ENCODE measurements at regions not wholly inside any gene's neighbourhood (a gene's known extent, or its start where the extent isn't known, plus 50 kb on each side); places are given as distances from the start of the nearest gene placed in this dataset.
"Not testable (repeated sequence)": the region's sequence is repeated elsewhere in the genome, so short reads cannot be mapped to it uniquely, and the experiment has no call there.

DNA sequence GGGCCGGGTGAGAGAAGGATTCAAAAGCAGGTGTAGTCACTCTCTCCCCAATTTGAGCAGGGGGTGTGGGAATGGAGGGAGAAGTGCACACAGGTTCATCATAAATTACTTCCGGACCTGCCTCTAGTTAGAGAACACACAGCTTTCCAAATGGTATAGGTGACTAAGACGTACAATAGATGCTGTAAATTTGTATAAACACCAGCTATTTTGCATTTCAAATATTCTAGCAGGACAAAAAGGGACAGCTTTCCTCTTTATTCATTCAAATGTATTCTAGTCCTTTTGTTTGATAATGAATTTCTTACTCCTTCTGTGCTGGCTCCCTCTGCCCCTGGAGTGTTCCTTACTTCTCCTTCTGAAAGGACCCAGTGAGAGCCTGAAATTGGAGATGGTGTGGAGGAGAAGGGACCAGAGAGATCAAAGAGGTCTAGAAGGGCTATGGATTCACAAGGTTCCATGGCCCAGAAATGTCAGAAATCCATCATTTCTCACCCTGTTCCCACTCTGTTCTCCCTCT lies 53.2 kb upstream of the SH3BP4 start:
- H3K4me3 Mint-ChIP-seq: no peak overlapping the region
- peaks cover 3% of the 10 kb centered on the region for H3K27me3 Mint-ChIP-seq

DNA sequence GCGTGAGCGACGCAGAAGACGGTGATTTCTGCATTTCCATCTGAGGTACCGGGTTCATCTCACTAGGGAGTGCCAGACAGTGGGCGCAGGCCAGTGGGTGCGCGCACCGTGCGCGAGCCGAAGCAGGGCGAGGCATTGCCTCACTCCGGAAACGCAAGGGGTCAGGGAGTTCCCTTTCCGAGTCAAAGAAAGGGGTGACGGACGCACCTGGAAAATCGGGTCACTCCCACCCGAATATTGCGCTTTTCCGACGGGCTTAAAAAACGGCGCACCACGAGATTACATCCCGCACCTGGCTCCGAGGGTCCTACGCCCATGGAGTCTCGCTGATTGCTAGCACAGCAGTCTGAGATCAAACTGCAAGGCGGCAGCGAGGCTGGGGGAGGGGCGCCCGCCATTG lies 63.4 kb upstream of the SH3BP4 start:
- H3K4me1 Mint-ChIP-seq, H3K36me3 Mint-ChIP-seq, H3K4me3 Mint-ChIP-seq, H3K27ac Mint-ChIP-seq, DNase-seq, H3K9me3 Mint-ChIP-seq, H3K27me3 Mint-ChIP-seq: not testable (repeated sequence)

More for the DNA sequence above, 53.2 kb upstream of the SH3BP4 start:
- Mint-ChIP-seq H3K27ac (no peak overlapping the region), H3K9me3 (no peaks in the 10 kb centered on the region), H3K4me1 (no peaks in the 10 kb centered on the region), H3K36me3 (no peaks in the 10 kb centered on the region)
- DNase-seq: no peak

DNA sequence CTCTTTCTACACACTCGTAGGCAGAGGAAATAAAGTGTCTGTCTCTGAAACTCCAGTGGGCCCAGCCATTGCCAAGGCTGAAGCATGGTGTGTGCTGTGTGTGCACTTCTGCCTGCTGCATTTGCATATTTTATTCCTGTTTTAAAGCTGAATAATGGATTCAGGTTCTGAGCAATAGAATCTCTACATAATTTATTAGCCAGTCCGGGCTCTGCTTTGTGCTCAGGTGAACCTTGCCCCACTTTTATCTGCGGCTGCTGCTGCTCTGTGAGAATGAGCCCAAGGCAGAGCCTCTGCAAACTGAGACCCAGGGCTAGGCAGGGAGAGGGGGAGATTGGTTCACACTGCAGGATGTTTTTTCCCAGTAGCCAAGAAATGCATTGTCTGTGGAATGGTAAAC lies 64.6 kb upstream of the SH3BP4 start:
- no peak overlapping the region for H3K4me3 Mint-ChIP-seq
- no peaks in the 10 kb centered on the region for H3K36me3 Mint-ChIP-seq
- DNase-seq: no peak
- no peaks in the 10 kb centered on the region for H3K4me1 Mint-ChIP-seq
- H3K27ac Mint-ChIP-seq: no peak overlapping the region
- H3K9me3 Mint-ChIP-seq: no peaks in the 10 kb centered on the region
- H3K27me3 Mint-ChIP-seq: no peaks in the 10 kb centered on the region

DNA sequence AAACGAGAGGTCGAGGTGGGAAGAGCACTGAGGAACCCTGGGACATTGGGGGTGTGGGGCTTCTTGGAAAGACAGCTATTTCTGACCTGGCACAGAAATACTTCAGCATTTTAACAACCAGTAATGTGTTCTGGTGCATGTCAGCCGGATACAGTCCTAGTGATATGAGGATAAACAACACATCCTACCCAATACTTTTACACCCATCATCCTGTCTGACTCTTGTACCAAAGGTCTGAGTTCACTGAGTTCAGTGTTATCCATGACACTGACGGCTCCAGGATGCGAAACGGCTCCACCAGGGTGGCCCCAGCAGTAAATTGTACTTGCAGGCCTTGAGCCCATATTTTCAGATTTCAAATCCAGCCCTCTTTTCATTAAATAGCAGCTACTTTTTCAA lies 65.9 kb upstream of the SH3BP4 start:
- no peak overlapping the region for H3K27ac Mint-ChIP-seq
- no peaks in the 10 kb centered on the region for H3K36me3 Mint-ChIP-seq
- no peaks in the 10 kb centered on the region for H3K4me1 Mint-ChIP-seq
- H3K4me3 Mint-ChIP-seq: no peak overlapping the region
- H3K27me3 Mint-ChIP-seq: no peaks in the 10 kb centered on the region
- H3K9me3 Mint-ChIP-seq: no peaks in the 10 kb centered on the region
- no peak for DNase-seq

DNA sequence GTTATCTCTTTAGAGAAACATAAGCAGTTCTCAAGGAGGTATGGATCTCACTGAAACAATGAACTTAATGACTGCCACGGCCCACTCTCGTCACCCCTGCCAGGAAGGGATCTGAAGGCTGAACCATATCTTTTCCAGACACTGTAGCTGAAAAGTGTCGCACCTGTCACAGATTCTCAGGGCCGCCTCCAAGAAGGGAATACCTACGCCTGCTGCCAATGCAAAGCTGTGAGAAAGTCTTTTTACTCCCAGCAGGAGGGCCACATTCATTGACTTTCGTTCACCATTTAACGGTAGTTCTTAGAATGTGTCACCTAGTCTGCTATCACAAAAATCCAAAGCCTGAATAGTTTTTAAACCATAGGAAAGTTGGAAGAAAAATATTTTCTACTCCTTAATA lies 66.7 kb upstream of the SH3BP4 start:
- DNase-seq: no peak
- Mint-ChIP-seq H3K36me3 (no peaks in the 10 kb centered on the region), H3K4me3 (no peak overlapping the region), H3K4me1 (no peaks in the 10 kb centered on the region), H3K9me3 (no peaks in the 10 kb centered on the region), H3K27ac (no peak overlapping the region), H3K27me3 (no peaks in the 10 kb centered on the region)

DNA sequence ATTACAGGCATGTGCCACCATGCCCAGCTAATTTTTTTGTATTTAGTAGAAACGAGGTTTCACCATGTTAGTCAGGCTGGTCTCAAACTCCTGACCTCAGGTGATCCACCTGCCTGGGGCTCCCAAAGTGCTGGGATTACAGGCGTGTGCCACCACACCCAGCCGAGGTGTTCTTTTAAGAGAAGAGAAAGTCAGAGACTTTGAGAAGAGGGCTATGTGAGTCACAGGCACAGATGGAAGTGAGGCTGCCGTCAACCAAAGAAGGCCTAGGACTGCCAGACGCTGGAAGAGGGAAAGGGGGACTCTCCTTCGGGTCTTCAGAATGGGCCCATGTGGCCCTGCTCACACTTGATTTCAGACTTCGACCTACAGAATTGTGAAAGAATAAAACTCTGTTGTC lies 67.2 kb upstream of the SH3BP4 start:
- Mint-ChIP-seq H3K27me3 (no peaks in the 10 kb centered on the region), H3K27ac (no peak overlapping the region), H3K9me3 (no peaks in the 10 kb centered on the region), H3K4me1 (no peaks in the 10 kb centered on the region), H3K4me3 (no peak overlapping the region), H3K36me3 (no peaks in the 10 kb centered on the region)
- no peak for DNase-seq

DNA sequence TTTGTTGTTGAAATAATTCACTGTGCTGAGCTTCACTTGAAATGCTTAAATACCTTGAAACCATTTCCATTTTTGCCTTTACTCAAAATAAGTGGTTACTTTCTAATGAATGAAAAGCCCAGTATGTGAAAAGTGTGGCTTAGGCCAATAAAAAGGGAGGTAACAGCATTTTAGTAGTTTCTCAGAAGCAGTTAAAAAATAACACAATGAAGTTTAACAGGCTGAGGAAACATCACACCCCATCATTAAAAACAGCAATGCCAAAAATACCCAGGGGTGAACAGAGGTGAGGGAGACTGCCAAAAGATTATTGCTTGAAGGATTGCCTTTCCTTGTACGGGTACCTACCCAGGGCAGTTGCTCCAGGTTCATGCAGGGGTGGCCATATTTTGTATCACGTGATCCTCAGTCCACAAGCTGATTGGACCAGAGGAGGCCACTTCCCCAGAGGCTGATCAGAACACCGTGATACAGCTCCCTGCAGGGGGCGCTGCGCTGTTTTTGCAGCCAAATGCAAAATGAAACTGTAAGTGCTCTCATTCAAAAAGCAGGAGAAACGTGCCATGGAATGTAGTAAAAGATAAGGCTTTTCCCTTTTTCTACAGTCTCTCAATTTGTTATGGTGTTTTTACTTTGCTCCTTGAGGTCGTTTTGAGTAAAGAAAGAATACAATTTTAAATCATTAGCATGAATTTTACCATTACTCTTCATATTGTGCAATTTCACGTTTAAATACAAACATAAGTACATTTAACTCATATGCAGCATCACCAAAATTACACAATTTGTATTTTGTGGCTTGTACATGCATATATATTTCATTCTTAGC lies 70.2 kb upstream of the SH3BP4 start:
- Mint-ChIP-seq H3K27ac (no peak overlapping the region), H3K4me3 (no peak overlapping the region), H3K36me3 (no peaks in the 10 kb centered on the region), H3K27me3 (peaks cover 11% of the 10 kb centered on the region), H3K4me1 (no peaks in the 10 kb centered on the region), H3K9me3 (peaks cover 2% of the 10 kb centered on the region)
- DNase-seq: peak; percentile 59

DNA sequence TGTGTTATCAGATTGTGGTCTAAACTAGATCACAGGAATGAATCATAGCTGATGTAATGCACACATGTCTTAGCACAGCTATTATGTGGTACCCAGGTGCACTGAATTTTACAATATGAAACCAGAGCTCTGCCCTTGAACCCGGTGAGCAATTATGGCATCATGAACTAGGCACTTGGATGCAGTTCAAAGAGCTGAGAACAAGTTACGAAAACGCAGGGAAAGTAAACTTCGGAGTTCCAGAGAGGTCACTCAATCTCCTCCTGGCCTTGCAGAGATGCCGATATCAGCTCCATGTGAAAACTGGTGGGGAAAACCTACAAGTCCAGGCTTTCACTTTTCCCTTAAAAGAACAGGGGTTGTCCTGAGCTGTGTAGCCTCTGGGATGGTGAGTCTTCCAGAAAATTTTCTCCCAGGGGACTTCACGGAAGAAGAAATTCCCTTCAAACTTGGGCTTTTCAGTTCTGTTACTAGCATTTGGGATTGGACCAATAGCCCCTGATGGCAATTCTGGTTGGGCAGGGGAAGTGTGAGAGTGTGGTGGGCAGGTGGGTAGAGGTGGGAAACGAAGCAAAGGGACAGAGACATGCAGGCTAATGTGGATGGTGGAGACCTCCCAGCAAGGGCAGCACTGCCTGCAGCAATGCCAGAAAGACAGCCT lies 71.1 kb upstream of the SH3BP4 start:
- Mint-ChIP-seq H3K27ac (no peak overlapping the region), H3K4me1 (no peaks in the 10 kb centered on the region), H3K4me3 (no peak overlapping the region), H3K9me3 (peaks cover 2% of the 10 kb centered on the region), H3K36me3 (no peaks in the 10 kb centered on the region), H3K27me3 (peaks cover 11% of the 10 kb centered on the region)
- no peak for DNase-seq

DNA sequence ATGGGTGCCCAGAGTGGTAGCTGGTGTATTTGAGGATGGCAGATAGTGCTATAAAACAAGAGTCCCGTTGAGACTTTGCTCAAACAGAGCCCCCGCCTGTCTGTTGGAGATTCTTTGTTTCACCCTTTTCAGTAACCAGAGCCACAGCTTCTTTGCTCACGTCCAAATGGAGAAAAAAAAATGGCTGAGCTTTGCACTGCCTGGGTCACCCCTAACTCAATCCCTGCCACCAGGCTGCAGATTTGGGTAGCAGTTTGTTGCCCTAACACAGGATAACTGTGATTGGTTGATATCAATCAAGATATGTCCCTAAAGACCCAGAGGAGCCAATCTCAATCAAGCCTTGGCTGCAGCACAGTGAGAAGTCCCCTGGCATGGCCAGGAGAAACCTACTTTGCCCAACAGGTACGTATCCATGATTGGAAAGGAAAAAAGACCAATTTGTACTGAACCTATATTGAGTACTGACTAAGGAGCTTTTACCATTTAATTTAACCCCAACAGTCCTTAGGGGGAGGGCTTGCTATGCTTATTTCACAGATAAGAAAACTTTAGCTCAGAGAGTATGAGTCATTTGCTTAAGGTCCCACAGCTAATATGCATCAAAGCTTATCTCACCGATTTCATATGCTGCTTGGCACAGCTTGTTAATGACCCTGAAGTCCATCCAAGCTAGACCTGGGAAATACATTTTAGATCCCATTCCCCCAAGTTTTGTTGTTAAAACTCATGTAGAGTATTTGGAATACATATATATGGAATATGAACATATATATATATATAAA lies 72.0 kb upstream of the SH3BP4 start:
- H3K27ac Mint-ChIP-seq: no peak overlapping the region
- no peak overlapping the region for H3K4me3 Mint-ChIP-seq
- no peaks in the 10 kb centered on the region for H3K36me3 Mint-ChIP-seq
- peaks cover 11% of the 10 kb centered on the region for H3K27me3 Mint-ChIP-seq
- peaks cover 2% of the 10 kb centered on the region for H3K9me3 Mint-ChIP-seq
- DNase-seq: no peak
- no peaks in the 10 kb centered on the region for H3K4me1 Mint-ChIP-seq

DNA sequence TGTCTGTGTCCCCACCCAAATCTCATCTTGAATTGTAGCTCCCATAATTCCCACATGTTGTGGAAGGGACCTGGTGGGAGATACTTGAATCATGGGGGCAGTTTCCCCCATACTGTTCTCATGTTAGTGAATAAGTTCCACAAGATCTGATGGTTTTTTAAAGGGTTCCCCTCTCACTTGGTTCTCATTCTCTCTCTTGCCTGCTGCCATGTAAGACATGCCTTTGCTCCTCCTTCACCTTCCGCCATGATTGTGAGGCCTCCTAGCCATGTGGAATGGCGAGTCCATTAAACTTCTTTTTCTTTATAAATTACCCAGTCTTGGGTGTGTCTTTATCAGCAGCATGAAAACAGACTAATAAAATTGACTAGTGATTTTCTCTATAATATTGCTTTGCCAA lies 75.2 kb upstream of the SH3BP4 start:
- H3K9me3 Mint-ChIP-seq, H3K36me3 Mint-ChIP-seq, H3K4me3 Mint-ChIP-seq, DNase-seq, H3K27ac Mint-ChIP-seq, H3K4me1 Mint-ChIP-seq: not testable (repeated sequence)
- H3K27me3 Mint-ChIP-seq: peaks cover 11% of the 10 kb centered on the region

DNA sequence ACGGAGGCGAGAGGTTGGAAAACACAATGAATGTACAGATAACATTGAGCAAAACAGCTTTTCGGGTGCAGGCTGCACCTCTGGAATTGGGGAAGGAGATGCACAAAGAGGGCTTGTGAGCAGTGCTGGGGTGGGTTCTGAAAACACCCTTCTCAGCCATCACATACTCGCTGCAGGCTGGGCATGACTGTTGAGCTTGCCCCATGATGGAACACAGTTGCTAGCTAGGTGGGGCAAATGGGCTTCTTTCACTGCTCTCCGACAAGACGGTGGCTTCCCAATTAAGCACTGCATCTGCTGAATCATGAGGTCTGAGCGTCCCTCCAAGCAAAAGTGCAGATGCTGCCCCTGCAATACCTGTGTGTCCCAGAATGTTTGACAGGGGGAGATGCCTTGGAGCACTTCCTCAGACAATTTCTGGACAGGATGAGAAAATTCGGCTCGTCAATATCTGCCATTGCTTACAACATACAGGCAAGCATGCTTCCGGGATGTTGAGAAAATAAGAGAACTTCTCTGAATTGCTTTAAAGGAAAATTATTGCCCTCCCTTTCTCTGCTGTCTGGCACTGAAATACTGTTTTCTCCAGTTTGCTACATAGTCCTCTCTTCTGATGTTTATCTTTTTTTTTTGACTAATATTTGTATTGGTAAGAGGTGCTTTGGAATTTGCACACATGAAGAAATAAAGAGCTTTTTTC lies 77.3 kb upstream of the SH3BP4 start:
- no peaks in the 10 kb centered on the region for H3K36me3 Mint-ChIP-seq
- H3K27me3 Mint-ChIP-seq: peaks cover 11% of the 10 kb centered on the region
- no peak overlapping the region for H3K27ac Mint-ChIP-seq
- no peak for DNase-seq
- H3K9me3 Mint-ChIP-seq: peaks cover 2% of the 10 kb centered on the region
- no peak overlapping the region for H3K4me3 Mint-ChIP-seq
- no peaks in the 10 kb centered on the region for H3K4me1 Mint-ChIP-seq

DNA sequence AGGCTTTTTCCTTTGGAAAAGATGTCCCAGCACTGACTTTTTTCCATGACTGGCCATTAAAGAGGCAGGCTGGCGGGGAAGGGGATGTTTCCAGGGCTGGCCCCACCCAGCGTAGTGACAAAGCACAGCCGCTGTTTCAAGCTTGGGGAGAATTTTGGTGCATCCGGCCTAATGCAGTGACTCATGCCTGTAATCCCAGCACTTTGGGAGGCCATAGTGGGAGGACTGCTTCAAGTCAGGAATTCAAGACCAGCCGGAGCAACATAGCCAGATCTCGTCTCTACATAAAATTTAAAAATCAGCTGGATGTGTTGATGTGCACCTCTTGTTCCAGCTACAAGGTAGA lies 78.0 kb upstream of the SH3BP4 start:
- Mint-ChIP-seq H3K27ac (no peak overlapping the region), H3K4me3 (no peak overlapping the region), H3K9me3 (peaks cover 2% of the 10 kb centered on the region), H3K4me1 (no peaks in the 10 kb centered on the region), H3K36me3 (no peaks in the 10 kb centered on the region), H3K27me3 (peaks cover 6% of the 10 kb centered on the region)
- DNase-seq: no peak

DNA sequence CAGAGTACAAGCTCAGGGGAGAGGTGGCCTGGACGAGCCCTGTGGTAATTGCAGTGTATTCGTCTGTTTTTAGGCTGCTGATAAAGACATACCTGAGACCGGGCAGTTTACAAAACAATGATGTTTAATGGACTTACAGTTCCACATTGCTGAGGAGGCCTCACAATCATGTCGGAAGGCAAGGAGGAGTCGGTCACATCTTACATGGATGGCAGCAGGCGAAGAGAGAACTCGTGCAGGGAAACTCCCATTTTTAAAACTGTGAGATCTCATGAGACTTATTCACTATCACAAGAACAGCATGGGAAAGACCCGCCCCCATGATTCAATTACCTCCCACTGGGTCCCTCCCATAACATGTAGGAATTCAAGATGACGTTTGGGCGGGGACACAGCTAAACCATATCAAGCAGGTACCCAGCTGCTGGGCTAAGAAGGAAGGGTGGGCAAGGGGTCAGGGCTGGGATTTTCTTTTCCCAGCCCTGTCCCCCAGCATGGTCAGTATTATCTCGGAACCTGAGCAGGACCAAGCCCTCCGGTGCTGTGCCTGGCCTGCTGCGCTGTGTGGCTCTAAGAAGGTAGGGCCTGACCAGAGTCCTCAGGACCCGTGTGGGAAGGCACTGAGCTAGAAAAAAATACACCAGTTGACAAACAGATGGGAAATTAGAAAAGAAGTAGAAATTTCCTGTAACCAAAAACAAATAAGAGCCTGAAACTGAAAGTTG lies 78.6 kb upstream of the SH3BP4 start:
- Mint-ChIP-seq H3K27ac (no peak overlapping the region), H3K27me3 (peaks cover 8% of the 10 kb centered on the region), H3K36me3 (no peaks in the 10 kb centered on the region), H3K4me3 (no peak overlapping the region), H3K9me3 (peaks cover 2% of the 10 kb centered on the region), H3K4me1 (no peaks in the 10 kb centered on the region)
- DNase-seq: no peak

DNA sequence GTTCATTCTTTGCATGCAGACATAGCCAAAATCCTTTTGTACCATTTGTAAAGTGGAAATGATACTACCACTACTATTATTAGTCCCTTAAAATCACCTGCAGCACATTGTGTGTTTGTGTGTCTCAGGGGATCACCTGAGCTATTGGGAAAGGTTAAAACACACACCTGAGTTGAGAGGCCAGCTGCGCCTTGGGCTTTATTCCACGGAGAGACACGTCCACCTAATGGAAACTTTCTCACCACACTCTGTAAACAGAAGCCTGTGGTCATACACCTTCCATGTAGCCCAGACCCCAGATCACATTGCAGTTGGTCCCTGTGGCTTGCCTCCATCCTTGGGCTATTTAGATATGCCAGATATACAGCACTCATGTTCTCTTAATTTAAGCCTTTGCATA lies 81.8 kb upstream of the SH3BP4 start:
- no peaks in the 10 kb centered on the region for H3K4me1 Mint-ChIP-seq
- H3K9me3 Mint-ChIP-seq: peaks cover 3% of the 10 kb centered on the region
- H3K4me3 Mint-ChIP-seq: no peak overlapping the region
- peaks cover 5% of the 10 kb centered on the region for H3K27me3 Mint-ChIP-seq
- H3K36me3 Mint-ChIP-seq: no peaks in the 10 kb centered on the region
- DNase-seq: no peak
- no peak overlapping the region for H3K27ac Mint-ChIP-seq

Data from activated naive CD8-positive, alpha-beta T cell treated with anti-CD3 and anti-CD28 coated beads for 36 hours (primary cell).